HCT116 (cell line): ENCODE measurements at regions not wholly inside any gene's neighbourhood (a gene's known extent, or its start where the extent isn't known, plus 50 kb on each side); places are given as distances from the start of the nearest gene placed in this dataset.

Source experiments
- EZH2phosphoT487 ChIP-seq: fragments of 200-600 bp; IDR thresholded peaks from 2 replicates; pipeline ENCODE4 v1.6.1; 2018; ENCODE audit warnings: antibody characterized with exemption, borderline replicate concordance
- FOSL1 ChIP-seq: IDR thresholded peaks from 2 replicates; pipeline ENCODE4 v1.6.1; 2012; ENCODE audit warnings: low read depth
- JUND ChIP-seq: IDR thresholded peaks from 2 replicates; pipeline ENCODE4 v1.6.1; 2012
- POLR2A ChIP-seq: IDR thresholded peaks from 2 replicates; pipeline ENCODE4 v1.7.0; 2011; ENCODE audit warnings: borderline replicate concordance; ENCODE audit not compliant: insufficient read depth, insufficient read length; ENCODE audit errors: extremely low read depth
- SRF ChIP-seq: IDR thresholded peaks from 2 replicates; pipeline ENCODE4 v1.6.1; 2012; ENCODE audit warnings: low read depth
- YY1 ChIP-seq: IDR thresholded peaks from 2 replicates; pipeline ENCODE4 v1.6.1; 2011; ENCODE audit warnings: low read length, low read depth, moderate library complexity, mild to moderate bottlenecking; ENCODE audit not compliant: insufficient replicate concordance; ENCODE audit errors: extremely low read depth
- ZNF274 ChIP-seq: fragments of 200-500 bp; sonication (Bioruptor generic); IDR thresholded peaks from 2 replicates; pipeline ENCODE4 v1.6.1; 2014; ENCODE audit warnings: mild to moderate bottlenecking, low read depth, low read length, inconsistent platforms
- TF ChIP-seq, protein P1 (sequence below), 3 experiments: fragments of 200-600 bp in 1 of 3; sonication (generic) in 1 of 3; IDR thresholded peaks in 2 of 3; conservative IDR thresholded peaks in 1 of 3; 2 replicates each; pipeline ENCODE4 v1.5.1; 2012 to 2017; ENCODE audit warnings: low read depth in 2 of 3, low read length in 2 of 3, antibody characterized with exemption in 1 of 3, borderline replicate concordance in 1 of 3, control low read depth in 1 of 3, mild to moderate bottlenecking in 1 of 3, mixed read lengths in 1 of 3, mixed run types in 1 of 3, moderate library complexity in 1 of 3; ENCODE audit not compliant: insufficient read depth in 1 of 3
- TF ChIP-seq, protein P2 (sequence below): IDR thresholded peaks from 2 replicates; pipeline ENCODE4 v1.6.1; 2012

DNA sequence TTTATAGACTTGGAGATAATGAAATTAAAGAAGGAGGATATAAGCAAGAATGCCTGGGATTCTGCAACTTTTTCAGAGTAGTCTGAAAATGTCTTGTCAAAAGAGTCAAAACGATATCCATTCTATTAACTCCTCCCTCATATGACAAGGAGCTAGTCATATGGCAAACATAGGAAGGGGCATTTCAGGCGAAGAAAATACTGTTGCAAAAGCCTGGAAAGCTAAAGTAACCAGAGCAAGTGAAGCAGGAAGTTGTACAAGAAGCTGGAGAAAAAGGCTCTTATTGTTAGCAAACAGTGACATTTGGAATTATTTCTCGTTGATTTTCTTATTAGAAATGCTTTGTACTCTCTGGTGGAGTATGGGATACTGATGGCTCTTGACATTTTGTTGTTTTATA, 94.0 kb upstream of the PTPRD start:
- TF ChIP-seq POLR2A (no peak), EZH2phosphoT487 (no peak), FOSL1 (no peak), YY1 (no peak), SRF (no peak), ZNF274 (no peak), JUND (no peak)
- TF ChIP-seq, protein P1, sequence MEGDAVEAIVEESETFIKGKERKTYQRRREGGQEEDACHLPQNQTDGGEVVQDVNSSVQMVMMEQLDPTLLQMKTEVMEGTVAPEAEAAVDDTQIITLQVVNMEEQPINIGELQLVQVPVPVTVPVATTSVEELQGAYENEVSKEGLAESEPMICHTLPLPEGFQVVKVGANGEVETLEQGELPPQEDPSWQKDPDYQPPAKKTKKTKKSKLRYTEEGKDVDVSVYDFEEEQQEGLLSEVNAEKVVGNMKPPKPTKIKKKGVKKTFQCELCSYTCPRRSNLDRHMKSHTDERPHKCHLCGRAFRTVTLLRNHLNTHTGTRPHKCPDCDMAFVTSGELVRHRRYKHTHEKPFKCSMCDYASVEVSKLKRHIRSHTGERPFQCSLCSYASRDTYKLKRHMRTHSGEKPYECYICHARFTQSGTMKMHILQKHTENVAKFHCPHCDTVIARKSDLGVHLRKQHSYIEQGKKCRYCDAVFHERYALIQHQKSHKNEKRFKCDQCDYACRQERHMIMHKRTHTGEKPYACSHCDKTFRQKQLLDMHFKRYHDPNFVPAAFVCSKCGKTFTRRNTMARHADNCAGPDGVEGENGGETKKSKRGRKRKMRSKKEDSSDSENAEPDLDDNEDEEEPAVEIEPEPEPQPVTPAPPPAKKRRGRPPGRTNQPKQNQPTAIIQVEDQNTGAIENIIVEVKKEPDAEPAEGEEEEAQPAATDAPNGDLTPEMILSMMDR (IDR thresholded peaks at IDR 0.05 in 2 of 3, conservative IDR thresholded peaks at IDR 0.05 in 1 of 3; ENCODE audit: borderline replicate concordance in 1 of 3, insufficient read depth in 1 of 3, low read depth in 2 of 3, low read length in 2 of 3) = no peak
- TF ChIP-seq, protein P2, sequence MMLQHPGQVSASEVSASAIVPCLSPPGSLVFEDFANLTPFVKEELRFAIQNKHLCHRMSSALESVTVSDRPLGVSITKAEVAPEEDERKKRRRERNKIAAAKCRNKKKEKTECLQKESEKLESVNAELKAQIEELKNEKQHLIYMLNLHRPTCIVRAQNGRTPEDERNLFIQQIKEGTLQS = no peak
